ENCODE measurements at regions not wholly inside any gene's neighbourhood (a gene's known extent, or its start where the extent isn't known, plus 50 kb on each side); places are given as distances from the start of the nearest gene placed in this dataset.

DNA sequence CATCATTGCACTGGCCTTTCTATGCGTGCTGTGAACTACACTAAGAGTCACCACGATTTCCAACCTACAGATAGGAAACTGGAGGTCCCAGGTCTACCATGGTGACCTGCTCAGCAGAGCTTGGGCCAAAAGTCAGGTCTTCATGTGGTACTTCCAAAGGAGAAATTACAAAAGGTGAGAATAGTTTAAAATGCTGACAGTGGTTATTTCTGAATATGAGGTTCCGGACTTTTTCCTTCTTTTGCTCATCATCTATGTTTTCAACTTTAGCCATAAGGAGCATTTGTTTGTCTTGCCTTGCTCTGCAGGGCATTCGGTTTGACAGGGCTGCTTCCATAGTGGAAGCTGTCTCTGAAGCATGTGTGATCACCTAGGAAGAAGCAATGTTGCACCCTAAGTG is 282.1 kb upstream of the IRX1 start:
- no peak for DNase-seq

DNA sequence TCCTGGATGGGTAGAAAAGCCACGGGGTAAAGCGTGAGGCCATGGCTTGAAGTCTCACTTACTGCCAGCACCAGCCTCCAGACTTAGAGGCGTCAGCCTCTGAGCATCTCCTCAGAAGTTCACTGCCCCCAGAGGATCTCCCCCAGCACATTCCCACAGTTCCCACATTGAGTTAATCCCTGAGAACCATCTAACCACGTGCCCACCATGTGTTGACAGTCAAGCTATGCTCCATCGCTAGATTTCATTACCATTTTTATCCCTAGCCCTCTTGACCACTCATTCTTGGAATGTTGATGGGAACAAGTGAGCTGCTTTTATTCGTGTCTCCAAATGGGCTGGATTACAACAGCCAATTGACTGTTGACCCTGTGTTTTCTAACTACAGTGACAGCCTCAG is 283.3 kb upstream of the IRX1 start:
- DNase-seq = no peak

DNA sequence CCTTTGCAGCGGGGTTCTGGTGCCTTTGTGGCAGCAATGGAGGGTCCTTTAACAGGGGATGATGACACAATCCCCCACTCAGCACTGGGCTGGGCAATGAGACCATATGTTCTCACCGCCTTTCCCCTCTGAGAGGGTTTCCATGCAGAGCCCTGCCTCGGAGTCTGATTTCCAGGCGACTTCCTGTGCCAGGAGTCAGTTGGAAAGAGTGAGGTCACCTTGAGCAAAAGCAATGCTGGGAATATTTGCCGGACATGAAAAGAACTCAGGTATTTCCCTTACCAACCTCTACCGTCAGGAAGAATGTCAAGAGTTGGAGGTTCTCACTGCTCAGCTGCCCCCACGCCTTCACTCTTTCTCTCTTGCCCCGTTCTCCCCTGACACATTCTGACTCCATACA is 284.2 kb upstream of the IRX1 start:
- no peak for DNase-seq

DNA sequence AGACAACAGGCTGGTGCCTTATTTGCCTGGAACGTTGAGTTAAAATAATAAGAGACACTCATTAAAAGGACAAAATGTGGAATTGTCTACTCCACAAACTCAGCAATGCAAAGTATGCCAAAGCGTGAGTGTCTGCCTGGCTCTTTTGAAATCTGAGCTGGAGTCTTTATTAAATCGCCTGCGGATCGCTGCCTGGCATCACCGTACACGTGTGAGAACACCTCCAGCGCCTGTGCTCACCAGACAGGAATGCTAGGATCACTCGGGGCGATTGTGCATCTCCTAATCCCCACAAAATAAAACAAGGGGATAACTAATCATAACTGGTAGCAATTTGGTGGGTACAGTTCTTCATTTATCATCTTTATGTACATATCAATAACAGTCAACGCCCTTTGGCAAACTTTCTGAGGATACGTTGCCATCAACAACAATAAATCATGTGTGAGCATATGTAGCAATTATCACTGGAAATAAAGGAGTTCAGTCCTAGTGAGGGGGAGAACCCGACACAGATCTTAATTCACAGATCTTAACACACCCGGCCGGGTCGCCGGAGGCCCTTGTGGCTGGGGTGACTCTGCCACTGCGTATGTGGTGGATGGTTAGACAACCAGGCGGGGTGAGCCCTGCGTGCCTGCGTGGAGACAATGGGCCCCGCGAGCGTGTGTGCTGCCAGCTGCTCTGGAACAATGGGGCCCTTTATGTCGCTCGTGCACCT is 284.9 kb upstream of the IRX1 start:
- DNase-seq = no peak

DNA sequence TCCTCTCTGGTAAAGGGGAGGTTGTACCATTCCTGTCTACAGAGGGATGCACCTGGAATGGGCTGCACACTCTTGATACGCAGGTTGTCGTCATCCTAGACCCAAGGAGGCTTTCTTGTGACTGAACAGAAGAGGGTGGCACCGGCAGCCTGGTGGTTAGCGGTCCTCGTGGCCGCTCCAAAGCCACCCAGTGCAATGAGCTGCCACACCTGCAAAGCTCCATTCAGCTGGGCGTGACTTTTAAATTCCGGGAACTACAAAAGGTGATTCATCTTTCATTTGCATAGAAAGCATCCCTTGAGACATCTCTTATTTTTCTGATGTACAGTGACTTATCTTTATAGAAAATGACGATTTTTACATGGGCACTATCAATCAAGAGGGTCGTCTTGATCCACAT is 286.1 kb upstream of the IRX1 start:
- no peak for DNase-seq

DNA sequence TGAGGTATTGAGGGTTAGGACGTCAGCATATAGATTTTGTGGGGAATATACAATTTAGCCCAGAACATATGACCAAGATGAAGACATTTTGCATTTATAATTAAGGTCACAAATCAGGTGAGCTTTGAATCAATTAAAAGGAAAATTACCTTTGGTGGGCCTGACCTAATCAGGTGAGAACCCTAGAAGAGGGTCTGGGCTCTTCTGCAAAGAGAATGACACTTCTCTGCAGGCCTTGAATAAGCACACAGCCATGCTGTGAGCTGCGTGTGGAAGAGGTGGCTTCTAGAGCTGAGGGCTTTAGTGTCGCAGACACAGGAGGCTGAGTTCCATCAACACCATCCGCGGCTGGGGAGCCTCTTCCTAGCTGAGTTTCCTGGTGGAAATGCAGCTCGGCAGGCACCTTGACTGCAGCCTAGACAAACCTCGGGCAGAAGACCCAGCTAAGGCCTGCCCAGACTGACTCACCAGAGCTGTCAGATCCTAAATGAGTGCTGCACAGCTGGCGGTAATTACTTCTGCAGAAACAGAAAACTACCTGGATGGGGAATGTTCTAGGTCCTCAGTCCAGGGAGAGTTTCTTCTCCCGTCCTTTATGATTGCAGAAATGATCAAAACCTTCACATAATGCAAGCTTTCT is 287.5 kb upstream of the IRX1 start:
- no peak for DNase-seq

DNA sequence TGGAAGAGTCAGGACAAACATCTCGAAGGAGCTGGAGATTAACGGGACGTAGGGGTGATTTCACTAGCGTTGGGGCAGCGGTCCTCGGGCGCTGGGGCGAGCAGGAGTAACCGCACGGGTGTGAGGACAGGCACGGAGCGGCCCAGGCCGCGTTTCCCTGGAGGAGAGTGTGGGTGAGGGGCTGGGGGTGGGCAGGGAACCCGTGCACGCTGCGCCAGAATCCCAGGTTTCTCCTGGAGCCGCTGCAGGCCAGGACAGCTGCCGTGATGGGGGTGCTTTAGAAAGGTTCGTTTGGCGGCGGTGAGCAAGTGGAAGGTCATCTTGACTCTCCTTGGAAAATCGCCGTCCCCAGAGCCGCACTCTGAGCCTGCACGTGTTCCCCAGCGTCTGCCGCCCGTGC is 290.2 kb upstream of the IRX1 start:
- DNase-seq = no peak

DNA sequence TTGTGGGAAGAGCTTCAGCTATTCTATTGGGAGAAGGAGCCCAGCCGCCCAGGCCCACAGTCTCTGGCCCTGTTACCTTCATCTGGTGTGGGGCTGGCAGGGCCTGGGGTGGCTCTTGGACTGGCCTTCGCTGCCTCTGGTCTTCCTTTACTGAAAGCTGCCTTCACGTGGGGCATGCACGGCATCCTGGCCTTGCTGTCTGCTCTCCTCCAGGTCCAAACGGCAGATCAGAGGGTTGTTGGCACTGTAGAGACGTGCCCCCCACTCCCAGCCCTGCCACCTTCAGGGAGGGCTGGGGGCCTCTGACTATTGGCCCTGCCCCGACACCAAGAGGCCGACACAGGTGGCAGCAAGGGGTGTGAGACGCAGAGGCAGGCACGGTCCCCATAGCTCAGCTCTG is 291.3 kb upstream of the IRX1 start:
- DNase-seq = no peak

DNA sequence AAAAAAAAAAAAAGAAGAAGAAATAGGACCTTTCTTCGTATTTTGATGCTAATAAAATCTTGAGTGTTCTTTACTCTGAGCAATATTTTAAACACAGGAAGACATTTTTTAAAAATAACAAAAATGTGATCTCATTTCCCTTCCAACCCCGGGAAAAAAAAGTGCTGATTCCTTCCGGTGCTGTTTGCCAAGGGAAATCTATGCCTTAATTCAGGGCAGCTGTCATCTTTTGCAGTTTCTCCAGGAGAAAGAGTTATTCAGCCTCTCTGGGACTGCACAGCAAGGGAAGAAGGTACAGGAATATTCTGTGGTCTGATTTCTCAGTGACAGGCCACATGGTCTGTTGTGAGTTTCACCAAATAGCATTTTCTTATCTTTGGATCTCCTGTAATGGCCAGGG is 291.9 kb upstream of the IRX1 start:
- DNase-seq = no peak

DNA sequence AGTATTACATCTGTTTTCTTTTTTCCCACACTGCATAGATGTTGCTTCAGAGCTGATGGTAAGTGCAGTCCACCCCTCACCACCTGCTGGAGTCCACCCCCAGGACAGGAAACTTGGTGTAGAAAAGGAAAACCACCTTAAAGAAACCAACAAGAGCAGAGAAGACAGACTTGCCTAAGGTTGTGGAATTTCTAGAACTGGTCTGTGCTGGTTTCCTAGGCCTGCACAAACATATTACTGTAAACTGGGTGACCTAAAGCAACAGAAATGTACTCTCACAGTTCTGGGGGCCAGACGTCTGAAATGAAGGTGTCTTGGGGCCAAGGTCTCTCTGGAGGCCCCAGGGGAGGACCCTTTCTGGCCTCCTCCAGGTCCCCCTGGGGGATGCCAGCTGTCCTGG is 293.4 kb upstream of the IRX1 start:
- no peak for DNase-seq

DNA sequence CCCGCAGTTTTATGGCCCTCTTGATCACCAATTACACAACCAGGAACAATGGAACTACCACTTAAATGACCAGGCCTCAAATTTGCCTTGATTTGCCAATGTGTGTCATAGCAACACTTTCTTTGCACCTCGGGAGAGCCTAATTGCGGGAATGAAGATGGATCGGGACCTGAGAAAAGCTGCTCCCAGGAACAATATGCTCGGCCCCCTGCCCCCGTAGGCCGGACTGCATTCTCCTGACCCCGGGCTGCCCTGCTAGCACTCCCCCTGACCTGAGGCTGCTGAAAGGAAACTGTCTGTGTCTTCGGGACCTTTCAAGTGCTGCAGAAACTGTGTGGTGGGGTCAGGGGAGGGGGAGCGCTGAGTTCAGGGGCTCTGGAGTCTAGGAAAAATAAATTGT is 294.3 kb upstream of the IRX1 start:
- DNase-seq = no peak

DNA sequence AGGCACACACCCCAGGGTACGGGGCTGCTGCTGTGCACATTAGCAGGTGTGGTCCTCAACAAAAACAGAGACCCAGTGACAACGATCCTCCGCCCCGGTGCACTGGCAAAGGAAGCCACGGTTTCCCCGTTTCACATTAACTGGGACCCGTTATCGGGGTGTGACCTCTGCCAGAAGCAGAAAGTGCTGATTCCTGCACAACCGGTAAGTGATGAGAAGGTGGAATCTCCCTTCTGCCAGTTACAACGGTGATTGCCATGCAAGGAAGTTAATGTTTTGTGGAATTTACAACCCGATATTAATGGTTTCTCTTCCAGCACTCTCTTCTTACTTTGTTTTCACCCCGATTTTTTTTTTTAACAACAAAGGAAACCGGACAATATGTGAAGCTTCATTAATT is 294.9 kb upstream of the IRX1 start:
- no peak for DNase-seq

DNA sequence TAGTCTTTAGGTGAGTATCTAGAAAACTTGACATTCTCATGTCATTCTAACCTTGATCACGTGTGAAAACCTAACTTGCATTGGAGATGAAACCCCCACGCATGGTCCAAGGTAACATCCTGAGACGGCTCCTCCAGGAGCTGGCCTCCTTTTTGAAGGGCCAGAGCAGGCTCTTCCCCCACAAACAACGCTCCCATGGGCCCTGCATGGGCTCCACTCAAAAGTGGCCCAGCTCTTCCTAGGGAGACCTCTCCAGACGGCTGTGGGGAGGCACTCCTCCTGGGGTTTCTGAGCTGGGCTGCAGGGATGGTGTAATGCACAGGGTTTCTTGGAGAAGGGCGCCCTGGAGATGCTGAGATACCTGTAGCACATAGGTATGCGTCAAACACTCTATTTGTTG is 296.2 kb upstream of the IRX1 start:
- no peak for DNase-seq

DNA sequence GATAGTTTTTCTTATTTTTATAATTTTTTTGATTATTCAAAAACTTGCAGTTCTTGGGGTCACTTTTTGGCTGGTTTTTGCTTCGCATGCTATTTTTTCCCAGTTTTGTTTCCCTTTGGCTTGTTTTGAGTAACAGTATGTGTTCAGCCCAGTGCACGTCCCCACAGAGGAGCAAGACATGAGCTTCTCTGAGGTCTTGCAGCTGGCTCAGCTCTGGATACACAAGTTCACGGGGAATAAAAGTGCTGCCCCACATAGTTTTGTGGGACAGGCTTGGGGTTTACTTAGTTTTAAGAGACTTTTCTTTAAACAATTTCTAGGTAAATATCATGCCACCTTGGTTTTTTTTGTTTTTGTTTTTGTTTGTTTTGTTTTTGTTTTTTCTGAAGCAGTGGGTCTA is 297.8 kb upstream of the IRX1 start:
- DNase-seq = no peak

DNA sequence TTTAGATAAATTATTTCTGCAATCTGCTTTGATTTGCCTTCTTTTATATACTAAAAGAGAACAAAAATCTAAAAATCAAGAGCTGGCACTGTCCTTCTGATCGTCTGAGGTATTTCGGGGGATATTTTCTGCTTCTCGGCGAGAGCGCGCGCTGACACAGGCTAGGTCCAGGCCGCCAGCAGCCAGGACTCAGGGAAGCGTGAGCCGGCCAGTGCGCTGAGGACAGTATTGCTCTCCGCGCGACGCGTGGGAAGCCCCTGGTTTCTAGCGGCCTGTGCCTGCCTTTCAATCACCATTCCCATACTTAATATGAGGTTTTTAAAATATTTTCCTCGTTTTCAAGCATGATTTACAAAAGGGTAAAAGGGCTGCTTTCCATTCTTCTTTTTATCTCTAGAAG is 307.3 kb upstream of the IRX1 start:
- DNase-seq = no peak

DNA sequence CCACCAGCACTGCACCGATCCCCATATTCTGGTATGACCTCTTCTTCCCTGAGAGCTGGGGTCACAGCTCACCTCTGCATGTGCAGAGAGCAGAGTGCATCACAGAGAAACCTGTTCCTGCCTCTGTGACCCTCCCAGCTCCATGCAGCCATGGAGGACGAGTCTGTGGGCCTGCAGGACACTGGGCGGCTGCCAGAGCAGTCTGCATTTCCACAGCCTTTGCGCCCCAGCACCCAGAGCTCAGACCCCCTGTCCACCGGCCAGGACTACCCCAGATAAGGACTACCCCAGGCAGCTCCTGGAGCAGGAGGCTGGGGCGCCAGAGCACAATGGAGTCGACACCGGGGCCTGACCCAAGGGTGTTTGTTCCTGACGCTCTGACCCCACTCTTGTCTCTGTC is 308.1 kb upstream of the IRX1 start:
- no peak for DNase-seq

DNA sequence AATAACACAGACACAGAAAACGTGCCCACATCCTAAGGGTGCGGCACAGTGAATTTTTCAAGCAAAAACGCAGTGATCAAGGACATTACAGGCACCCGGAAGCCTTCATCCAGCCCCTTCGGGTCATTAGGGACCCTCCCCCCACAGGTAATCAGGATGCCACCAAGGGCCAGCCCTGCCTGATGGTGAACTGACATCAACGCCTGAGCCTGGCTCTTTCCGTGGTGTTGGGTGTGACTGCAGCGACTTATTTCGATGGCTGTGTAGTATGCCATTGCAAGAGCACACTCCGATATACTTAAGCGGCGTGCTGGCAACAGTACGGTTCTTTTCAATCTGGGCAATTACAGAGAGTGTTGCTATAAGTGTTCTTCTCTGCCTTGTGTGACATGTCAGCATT is 310.0 kb upstream of the IRX1 start:
- DNase-seq = no peak

DNA sequence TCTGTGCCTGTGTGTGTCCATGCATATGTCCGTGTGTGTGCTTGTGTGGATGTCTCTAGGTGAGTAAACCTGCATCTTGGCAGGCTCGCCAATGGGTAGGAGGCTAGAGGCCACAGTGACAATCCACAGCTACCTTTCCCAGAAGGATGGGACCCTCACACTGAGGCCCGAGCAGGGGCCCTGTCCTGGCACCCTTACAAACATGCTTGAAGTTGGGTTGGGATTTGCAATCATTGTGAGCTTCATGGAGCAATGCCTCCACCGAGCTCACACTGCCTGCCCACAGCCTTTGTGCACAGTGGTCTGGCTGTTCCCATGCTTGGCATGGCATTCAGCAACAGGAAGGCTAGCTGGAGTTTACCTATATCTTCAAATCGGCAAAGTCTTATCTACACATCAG is 311.1 kb upstream of the IRX1 start:
- no peak for DNase-seq

DNA sequence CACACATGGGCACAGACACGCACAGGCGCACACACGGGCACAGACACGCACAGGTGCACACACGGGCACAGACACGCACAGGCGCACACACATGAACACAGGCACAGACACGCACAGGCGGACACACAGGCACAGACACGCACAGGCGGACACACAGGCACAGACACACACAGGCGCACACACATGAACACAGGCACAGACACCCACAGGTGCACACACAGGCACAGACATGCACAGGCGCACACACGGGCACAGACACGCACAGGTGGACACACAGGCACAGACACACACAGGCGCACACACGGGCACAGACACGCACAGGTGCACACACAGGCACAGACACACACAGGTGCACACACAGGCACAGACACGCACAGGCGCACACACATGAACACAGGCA is 312.8 kb upstream of the IRX1 start:
- DNase-seq = no peak

DNA sequence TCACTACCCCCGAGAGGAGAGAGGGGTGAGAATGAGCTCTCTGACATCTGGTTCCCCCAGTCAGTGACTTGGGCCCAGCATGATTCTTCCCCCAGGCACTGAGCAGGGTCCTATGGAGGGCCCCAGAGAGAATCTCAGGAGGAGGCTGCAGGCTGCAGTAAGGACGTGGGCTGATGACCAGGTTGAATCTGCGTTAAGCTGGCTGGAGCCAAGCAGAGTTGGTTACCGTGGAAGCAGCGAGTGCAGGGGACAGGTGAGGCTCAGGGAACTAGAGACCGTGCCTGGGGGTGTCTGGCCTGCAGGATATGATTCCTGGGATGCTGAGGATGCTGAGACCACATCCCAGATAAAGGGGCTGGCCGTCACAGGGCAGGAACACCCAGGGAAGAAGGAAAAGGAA is 314.3 kb upstream of the IRX1 start:
- no peak for DNase-seq

DNA sequence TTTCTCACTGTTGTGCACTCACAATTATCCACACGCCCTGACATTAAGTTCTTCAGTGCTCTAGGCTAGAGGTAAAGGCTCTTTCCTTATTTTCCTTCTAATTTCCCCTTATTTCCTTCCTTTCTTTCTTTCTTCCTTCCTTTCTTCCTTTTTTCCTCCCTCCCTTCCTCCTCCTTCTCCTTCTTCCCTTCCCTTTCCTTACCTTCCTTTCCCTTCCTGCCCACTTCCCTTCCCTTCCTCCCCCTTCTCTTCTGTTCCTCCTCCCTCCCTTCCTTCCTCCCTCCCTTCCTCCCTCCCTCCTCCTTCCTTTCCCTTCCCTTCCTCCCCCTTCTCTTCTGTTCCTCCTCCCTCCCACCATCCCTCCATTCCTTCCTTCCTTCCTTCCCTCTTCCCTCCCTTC is 317.0 kb upstream of the IRX1 start:
- DNase-seq = no peak

DNA sequence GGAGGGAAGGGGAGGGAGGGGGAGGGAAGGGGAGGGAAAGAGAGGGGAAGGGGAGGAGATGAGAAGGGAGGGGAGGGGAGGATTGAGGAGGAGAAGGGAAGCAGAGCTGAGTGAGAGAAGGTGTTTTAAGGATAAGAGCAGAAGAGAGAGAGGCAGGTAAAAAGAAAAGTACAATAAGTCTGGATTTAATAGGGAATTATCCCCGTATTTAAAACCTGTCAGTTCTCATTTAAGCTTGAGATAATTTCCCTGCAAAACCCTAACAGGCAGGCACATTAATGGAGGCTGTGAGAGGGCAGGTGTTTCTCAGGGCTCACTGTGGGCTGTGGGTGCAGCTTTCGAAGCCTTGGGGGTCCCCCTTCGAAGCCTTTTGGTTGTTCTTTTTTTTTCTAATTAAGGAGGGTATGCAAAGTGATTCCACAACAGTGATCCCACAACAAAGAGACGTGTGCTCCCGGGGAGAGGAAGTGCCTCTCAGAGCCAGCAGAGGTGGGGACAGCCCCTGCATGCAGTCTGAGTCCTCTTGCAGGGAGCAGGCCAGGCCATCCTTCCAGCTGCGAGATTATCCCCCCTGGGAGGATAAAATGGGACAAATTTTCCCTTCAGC is 317.9 kb upstream of the IRX1 start:
- DNase-seq = no peak

DNA sequence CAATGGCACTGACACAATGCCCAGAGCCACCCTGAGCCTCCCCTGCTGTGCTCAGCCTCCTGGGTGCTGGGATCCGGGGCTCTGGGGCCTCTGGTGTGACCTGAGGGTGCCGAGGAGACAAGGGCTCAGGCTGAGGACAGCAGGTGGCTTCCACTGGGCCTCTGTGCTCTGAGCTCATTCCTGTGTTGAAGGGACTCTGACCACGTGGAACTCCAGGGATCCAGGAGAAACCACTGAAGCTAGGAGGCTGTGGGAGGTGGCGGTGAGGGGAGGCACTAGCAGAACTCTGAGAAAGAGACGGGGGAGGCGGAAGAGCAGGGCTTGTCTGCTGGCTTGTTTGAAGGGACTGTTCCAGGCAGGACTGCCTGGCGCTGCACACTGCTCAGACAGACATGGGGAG is 318.7 kb upstream of the IRX1 start:
- no peak for DNase-seq

DNA sequence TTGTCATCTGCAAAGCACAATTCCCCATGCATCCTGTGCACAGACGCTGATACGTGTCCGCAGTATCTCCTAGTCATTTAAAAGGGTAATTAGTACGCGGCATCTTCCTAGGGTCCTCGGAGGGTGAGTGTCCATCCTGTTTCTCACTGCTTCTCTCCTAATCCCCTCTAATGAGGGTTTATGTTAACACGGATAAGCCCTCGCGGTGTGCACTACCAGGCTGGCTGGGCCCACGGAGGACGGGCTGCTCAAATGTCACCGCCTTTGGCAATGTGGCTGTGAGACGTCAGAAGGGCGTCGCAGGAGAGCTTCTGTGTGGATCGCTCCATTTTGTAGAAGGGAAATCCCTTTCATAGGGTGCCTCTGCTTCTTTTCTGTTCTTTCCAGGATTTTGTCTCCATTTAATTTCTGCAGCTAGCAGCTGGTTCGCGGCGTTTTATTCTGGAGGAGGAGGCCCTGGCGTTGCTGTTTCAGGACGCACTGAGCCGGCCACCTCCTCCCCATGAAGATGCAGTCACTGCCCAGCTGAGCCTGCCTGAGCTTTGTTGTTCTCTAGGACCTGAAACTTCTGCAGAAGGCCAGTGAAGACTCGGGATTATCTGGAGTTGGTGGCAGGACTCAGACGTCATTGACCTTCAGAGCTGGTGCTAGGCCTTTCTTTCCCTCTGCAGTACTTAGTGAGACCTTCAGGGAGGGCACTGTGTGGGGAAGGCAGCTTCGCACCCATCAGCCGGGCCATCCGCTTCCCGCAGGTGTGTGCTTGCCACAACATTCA is 326.1 kb upstream of the IRX1 start:
- DNase-seq = no peak
